Natural killer cell (primary cell): ENCODE measurements at regions not wholly inside any gene's neighbourhood (a gene's known extent, or its start where the extent isn't known, plus 50 kb on each side); places are given as distances from the start of the nearest gene placed in this dataset.

Source experiments
- ATAC-seq, 3 donors: fragments of 150-1000 bp in 2 of 3; fragments of 200-7000 bp in 1 of 3; cut with Tn5 transposase; 1 replicate in 1 of 3; 2 replicates in 2 of 3; pipeline ENCODE4 v1.10.0; 2021; ENCODE audit warnings: mild to moderate bottlenecking in 2 of 3, moderate library complexity in 2 of 3
- DNase-seq, 2 donors: peaks; one replicate each; pipeline versions ENCODE4 v3.0.0 to v3.0.0-alpha.2; 2013 to 2021; ENCODE audit warnings: mixed read lengths in 1 of 2
- H3K27ac ChIP-seq: one replicate; pipeline ENCODE4 v1.5.1; 2013; ENCODE audit warnings: mild to moderate bottlenecking, low read length
- H3K27me3 ChIP-seq: one replicate; pipeline ENCODE4 v1.6.1; 2013; ENCODE audit warnings: low read length; ENCODE audit not compliant: control insufficient read depth, insufficient read depth
- H3K36me3 ChIP-seq: one replicate; pipeline ENCODE4 v1.6.1; 2013; ENCODE audit warnings: low read length; ENCODE audit not compliant: control insufficient read depth, insufficient read depth
- H3K4me1 ChIP-seq: one replicate; pipeline ENCODE4 v1.6.1; 2013; ENCODE audit warnings: low read length; ENCODE audit not compliant: control insufficient read depth, insufficient read depth
- H3K4me3 ChIP-seq: one replicate; pipeline ENCODE4 v1.5.1; 2013; ENCODE audit warnings: low read length
- H3K9me3 ChIP-seq: one replicate; pipeline ENCODE4 v1.6.1; 2013; ENCODE audit warnings: low read length; ENCODE audit not compliant: control insufficient read depth, insufficient read depth
- H3K27ac Mint-ChIP-seq, 2 donors: one replicate each; pipeline ENCODE4 v1.8.0; 2022; ENCODE audit warnings: mild to moderate bottlenecking in 2 of 2, mixed read lengths in 2 of 2, moderate library complexity in 1 of 2
- H3K27me3 Mint-ChIP-seq, 2 donors: one replicate each; pipeline ENCODE4 v1.8.0; 2022; ENCODE audit warnings: low read depth in 2 of 2, mixed read lengths in 2 of 2
- H3K36me3 Mint-ChIP-seq: one replicate; pipeline ENCODE4 v1.8.0; 2022; ENCODE audit warnings: mixed read lengths
- H3K4me1 Mint-ChIP-seq, 2 donors: one replicate each; pipeline ENCODE4 v1.8.0; 2022; ENCODE audit warnings: mixed read lengths in 2 of 2
- H3K4me3 Mint-ChIP-seq: one replicate; pipeline ENCODE4 v1.8.0; 2022; ENCODE audit warnings: mild to moderate bottlenecking, moderate library complexity, mixed read lengths
- H3K9me3 Mint-ChIP-seq, 2 donors: one replicate each; pipeline ENCODE4 v1.8.0; 2022; ENCODE audit warnings: mixed read lengths in 2 of 2
- WGBS: methylation state at CpG from one replicate; pipeline ENCODE4 v1.1.7; 2013; ENCODE audit warnings: missing lambda C conversion rate; ENCODE audit not compliant: insufficient coverage; 5-methylcytosine and 5-hydroxymethylcytosine counted together
- intact Hi-C: fragments of 100-400 bp; cut with micrococcal nuclease; formaldehyde crosslinking; loops from one replicate; pipeline ENCODE4 v1.14.2; 2022
- TF ChIP-seq, protein P1 (sequence below): fragments of 200-600 bp; IDR thresholded peaks from one replicate; pipeline ENCODE4 v1.8.0; 2022; ENCODE audit warnings: antibody characterized with exemption

DNA sequence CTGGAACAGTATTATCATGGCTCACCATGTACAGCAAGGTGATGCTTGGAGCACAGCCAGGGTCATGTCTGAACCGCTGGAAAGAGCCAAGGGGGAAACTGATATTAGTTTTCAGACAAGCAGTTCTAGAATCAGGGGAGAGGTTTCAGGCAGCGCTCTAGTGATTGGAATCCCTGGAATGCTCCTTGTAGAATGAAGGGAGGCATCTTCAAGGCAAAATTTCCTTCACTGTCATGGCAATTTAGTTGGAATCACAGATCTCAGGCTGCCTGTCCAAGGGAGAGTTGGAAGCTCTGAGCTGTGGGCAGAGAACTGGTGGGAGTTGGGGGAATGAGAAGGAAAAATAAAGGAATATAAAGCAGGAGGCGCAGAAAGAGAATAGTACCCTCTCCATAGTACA lies 737.1 kb downstream of the PTPRU start:
- Histone ChIP-seq H3K27ac (no peak overlapping the region), H3K4me1 (no peaks in the 10 kb centered on the region), H3K9me3 (no peaks in the 10 kb centered on the region), H3K27me3 (no peaks in the 10 kb centered on the region), H3K4me3 (no peak overlapping the region), H3K36me3 (no peaks in the 10 kb centered on the region)
- Mint-ChIP-seq H3K9me3 (peaks cover 0 to 2% of the 10 kb centered on the region in 2 donors), H3K27ac (no peak overlapping the region), H3K36me3 (no peaks in the 10 kb centered on the region), H3K27me3 (peaks cover 17 to 22% of the 10 kb centered on the region in 2 donors), H3K4me3 (no peak overlapping the region), H3K4me1 (no peaks in the 10 kb centered on the region)
- WGBS, result 47% methylated on average over 2 of the region's 3 CpGs
- no peak for DNase-seq
- TF ChIP-seq, protein P1, sequence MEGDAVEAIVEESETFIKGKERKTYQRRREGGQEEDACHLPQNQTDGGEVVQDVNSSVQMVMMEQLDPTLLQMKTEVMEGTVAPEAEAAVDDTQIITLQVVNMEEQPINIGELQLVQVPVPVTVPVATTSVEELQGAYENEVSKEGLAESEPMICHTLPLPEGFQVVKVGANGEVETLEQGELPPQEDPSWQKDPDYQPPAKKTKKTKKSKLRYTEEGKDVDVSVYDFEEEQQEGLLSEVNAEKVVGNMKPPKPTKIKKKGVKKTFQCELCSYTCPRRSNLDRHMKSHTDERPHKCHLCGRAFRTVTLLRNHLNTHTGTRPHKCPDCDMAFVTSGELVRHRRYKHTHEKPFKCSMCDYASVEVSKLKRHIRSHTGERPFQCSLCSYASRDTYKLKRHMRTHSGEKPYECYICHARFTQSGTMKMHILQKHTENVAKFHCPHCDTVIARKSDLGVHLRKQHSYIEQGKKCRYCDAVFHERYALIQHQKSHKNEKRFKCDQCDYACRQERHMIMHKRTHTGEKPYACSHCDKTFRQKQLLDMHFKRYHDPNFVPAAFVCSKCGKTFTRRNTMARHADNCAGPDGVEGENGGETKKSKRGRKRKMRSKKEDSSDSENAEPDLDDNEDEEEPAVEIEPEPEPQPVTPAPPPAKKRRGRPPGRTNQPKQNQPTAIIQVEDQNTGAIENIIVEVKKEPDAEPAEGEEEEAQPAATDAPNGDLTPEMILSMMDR, result no peak
- ATAC-seq, result no peak
- intact Hi-C loops, result no loop called here

DNA sequence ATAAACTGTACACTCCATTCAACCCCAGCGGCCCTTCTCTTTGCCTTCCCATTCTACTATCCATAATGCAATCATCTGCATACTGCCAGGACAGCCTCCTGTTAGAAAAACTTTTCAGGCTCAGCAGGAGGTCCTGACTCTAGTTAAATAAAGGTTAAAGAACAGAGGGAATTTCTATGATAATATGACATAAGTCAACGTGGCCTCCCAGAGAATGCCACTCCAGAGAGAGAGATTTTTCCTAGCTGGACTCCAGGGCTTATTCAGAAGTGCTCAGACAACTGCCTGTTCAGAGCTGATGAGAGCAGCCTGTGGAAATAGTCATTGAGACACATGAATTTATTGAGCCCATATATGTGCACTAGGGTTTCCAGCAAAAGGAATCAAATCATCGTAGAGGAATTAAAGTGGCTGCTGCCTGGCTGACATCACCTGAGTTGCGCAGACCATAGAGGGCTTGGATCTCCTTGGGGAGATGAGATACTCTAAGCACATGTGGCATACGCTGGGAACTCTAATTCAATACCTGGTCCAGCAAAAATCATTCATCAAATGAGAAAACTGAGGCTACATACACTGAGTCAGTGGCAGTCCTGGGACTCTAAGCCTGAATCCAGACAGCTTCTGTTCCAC lies 736.2 kb downstream of the PTPRU start:
- Histone ChIP-seq H3K4me3 (no peak overlapping the region), H3K9me3 (no peaks in the 10 kb centered on the region), H3K27ac (no peak overlapping the region), H3K27me3 (no peaks in the 10 kb centered on the region), H3K4me1 (no peaks in the 10 kb centered on the region), H3K36me3 (no peaks in the 10 kb centered on the region)
- H3K4me1 Mint-ChIP-seq, result no peaks in the 10 kb centered on the region
- no peak for ATAC-seq
- intact Hi-C loops, result no loop called here
- no peak for DNase-seq
- peaks cover 17 to 22% of the 10 kb centered on the region in 2 donors for H3K27me3 Mint-ChIP-seq
- H3K4me3 Mint-ChIP-seq, result no peak overlapping the region
- no peak overlapping the region for H3K27ac Mint-ChIP-seq
- WGBS, result 71% methylated on average over 5 of the region's 5 CpGs
- peaks cover 0 to 2% of the 10 kb centered on the region in 2 donors for H3K9me3 Mint-ChIP-seq
- H3K36me3 Mint-ChIP-seq, result no peaks in the 10 kb centered on the region
- TF ChIP-seq, protein P1, result no peak

DNA sequence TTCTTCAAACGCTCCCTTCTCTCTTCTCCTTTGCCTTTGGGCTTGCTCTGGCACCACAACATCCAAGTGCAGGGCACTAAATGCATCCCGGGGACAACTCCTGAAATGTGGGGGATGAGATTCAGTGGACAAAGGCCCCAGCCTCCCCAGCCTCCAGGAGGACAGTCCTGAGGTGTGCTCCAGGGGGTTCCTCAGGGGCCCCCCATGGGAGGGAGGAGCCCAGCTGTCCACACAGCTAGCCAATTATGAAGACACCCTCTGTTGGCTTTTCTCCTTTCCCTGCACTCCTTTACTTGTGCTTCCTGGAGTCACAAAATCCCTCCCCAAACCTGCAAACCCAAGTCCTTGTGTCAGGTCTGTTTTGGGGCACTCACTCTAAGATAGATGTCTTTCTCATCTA lies 735.4 kb downstream of the PTPRU start:
- no peaks in the 10 kb centered on the region for H3K36me3 Mint-ChIP-seq
- WGBS, result 79% methylated on average over 2 of the region's 2 CpGs
- no peak overlapping the region for H3K27ac Mint-ChIP-seq
- Histone ChIP-seq H3K36me3 (no peaks in the 10 kb centered on the region), H3K4me1 (no peaks in the 10 kb centered on the region), H3K9me3 (no peaks in the 10 kb centered on the region), H3K4me3 (no peak overlapping the region), H3K27ac (no peak overlapping the region), H3K27me3 (no peaks in the 10 kb centered on the region)
- DNase-seq (no peak), ATAC-seq (no peak)
- H3K9me3 Mint-ChIP-seq, result peaks cover 0 to 2% of the 10 kb centered on the region in 2 donors
- H3K4me1 Mint-ChIP-seq, result no peaks in the 10 kb centered on the region
- H3K27me3 Mint-ChIP-seq, result peaks cover 17 to 20% of the 10 kb centered on the region in 2 donors
- no peak overlapping the region for H3K4me3 Mint-ChIP-seq
- intact Hi-C loops, result no loop called here
- TF ChIP-seq, protein P1, result no peak

DNA sequence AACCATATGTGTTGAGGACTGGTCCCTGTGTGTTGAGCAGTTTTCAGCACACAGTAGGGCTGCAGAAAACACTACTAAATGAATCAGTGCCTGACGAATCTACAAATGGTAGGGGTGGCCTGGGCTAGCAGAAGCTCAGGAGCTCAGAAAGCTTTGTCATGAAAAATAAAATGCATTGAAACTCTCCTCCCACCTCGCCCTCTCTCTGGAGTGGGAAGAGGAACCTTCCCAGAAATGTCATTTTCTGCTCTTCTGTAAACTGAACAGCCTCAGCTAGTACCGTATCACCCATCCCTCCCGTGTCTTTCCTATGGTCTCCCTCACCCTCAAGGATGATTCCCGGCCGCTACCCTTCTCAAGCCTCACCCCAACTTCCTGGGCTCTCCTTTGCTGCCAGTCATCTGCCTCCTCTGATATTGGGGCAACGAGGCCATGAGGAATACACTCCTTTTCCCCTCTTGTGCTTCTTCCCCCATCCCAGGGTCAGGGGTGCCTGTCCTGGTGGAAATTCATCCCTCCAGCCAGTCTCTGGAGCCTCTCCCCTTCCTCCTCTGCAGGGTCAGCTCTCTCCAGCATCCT lies 734.5 kb downstream of the PTPRU start:
- Mint-ChIP-seq H3K9me3 (peaks cover 0 to 2% of the 10 kb centered on the region in 2 donors), H3K4me3 (no peak overlapping the region), H3K36me3 (no peaks in the 10 kb centered on the region), H3K4me1 (no peaks in the 10 kb centered on the region), H3K27me3 (peaks cover 17 to 24% of the 10 kb centered on the region in 2 donors), H3K27ac (no peak overlapping the region)
- H3K4me1 ChIP-seq, result no peaks in the 10 kb centered on the region
- H3K9me3 ChIP-seq, result no peaks in the 10 kb centered on the region
- no peaks in the 10 kb centered on the region for H3K27me3 ChIP-seq
- no peak overlapping the region for H3K27ac ChIP-seq
- WGBS, result 72% methylated on average over 7 of the region's 7 CpGs
- H3K36me3 ChIP-seq, result no peaks in the 10 kb centered on the region
- DNase-seq (no peak), ATAC-seq (no peak)
- intact Hi-C loops, result no loop called here
- TF ChIP-seq, protein P1, result no peak
- no peak overlapping the region for H3K4me3 ChIP-seq
